DMS153 treated with DMSO at 0.1 percent for 48 hours (cell line): ENCODE measurements at regions not wholly inside any gene's neighbourhood (a gene's known extent, or its start where the extent isn't known, plus 50 kb on each side); places are given as distances from the start of the nearest gene placed in this dataset.
"Not testable (repeated sequence)": the region's sequence is repeated elsewhere in the genome, so short reads cannot be mapped to it uniquely, and the experiment has no call there.

Experiments used
- DNase-seq: peaks from one replicate; lab custom pipeline; 2025; ENCODE audit not compliant: unreplicated experiment; lab: John Stamatoyannopoulos, UW

- DNase-seq = no peak
Measured at GRCh38 chr10:63773962-63774361, 252.8 kb downstream of the REEP3 start.

GRCh38 chr10:63780101-63780500 lies 258.9 kb downstream of the REEP3 start:
- no peak for DNase-seq

GRCh38 chr10:63781226-63781625 lies 260.0 kb downstream of the REEP3 start:
- DNase-seq = no peak

GRCh38 chr10:63783882-63784281 lies 262.7 kb downstream of the REEP3 start:
- DNase-seq = no peak

- no peak for DNase-seq
Measured at GRCh38 chr10:63788152-63788821, 267.1 kb downstream of the REEP3 start.

- DNase-seq = no peak
Measured at GRCh38 chr10:63795094-63795860, 274.1 kb downstream of the REEP3 start.

DNA sequence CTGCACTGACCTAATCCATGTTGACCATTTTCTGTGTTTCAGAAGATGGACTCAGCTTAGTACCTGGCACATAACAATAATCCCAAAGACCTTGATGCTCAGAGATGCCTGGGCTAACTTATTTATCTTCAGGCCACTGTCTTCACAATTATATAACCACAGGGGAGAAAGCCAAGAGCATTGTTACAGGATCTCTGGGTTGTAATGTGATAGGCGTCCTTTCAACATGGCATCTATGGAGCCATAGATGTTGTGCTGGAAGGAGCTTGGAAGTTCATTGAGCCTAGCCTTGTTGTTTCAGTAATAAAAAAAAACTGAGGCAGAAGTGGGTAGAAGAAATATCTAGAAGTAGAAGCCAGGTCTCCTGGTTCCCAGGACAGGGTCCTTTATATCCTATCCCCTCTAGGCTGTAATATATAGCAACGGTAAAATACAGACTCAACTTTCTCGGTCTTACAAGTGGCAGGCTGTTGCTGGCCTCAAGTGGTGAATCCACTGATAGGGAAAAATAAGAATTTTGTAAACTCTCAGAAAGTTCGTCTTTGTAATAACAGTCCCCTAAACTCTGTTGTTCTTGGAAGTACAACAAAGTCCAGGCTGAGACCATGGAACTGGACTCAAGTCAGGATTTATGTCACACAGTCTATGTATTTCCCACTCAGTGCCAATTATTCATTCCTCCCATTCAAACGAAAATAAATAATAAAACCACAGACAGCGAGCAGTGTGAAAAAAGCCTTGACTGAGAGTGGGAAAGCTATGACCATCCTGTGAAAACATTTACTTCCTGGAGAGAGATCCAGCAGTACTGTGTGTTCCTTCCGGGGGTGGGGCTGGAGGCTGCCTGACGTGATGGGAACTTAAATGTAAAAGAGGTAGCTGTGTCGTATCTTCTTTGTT lies 277.6 kb downstream of the REEP3 start:
- DNase-seq = peak; percentile 1

DNA sequence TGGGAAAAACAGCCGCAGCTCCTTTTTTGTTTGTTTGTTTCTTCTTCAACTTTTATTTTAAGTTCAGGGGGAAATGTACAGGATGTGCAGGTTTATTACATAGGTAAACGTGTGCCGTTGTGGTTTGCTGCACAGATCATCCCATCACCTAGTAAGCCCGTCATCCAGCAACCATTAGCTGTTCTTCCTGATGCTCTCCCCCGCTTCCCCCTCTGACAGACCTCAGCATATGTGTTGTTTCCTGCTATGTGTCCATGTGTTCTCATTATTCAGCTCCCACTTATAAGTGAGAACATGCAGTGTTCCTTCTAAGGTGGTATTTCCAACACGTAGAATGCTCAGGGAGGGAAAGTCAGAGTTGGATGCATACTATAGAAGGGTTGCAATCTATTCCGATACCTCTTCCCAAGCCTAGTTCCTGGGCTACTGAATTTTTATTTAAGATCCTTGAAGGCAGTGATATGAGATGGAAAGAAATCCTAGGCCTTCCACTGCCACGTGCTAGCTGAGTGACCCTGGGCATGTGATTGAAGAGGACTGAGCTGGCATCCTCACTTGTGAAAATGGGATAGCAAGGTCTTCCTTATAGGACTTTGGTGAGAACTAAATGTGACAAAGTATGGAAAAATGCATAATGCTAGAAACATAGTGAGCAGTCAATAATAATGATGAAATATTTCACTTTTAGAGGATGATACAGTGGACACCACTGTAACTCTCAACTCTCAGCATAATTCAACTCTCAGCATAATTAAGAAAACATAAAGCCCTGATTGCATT lies 278.5 kb downstream of the REEP3 start:
- DNase-seq = no peak

DNA sequence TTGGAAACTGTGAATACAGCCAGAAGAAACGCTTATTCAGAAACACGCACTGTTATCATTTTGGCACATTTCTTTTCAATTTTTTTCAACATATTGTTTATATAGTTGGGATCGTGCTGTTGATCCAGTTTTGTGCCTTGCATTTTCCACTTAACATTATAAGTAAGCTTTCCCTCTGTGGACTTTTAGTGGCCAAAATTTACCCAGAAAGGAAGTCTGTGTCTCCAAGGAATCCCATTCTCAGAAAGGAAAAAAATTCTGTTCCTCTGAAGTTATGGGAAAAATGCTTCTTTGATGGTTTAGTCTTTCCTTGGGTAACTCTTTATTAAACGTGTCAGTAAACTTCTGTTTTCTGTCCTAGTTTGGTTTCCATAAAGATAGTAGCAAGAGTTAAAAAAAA lies 280.0 kb downstream of the REEP3 start:
- DNase-seq = no peak

DNA sequence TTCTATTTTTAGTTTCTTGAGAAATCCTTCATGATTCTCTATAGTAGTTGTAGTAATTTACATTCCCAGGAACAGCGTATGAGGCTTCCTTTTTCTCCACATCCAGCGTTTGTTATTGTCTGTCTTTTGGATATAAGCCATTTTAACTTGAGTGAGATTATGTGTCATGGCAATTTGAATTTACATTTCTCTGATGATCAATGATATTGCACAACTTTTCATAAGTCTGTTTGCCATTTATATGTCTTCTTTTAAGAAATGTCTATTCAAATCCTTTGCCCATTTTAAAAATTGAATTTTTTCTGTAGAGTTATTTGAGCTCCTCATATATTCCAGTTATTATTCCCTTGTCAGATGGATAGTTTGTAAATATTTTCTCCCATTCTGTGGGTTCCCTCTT lies 285.1 kb downstream of the REEP3 start:
- no peak for DNase-seq

- no peak for DNase-seq
Measured at GRCh38 chr10:63812501-63812900, 291.3 kb downstream of the REEP3 start.

DNA sequence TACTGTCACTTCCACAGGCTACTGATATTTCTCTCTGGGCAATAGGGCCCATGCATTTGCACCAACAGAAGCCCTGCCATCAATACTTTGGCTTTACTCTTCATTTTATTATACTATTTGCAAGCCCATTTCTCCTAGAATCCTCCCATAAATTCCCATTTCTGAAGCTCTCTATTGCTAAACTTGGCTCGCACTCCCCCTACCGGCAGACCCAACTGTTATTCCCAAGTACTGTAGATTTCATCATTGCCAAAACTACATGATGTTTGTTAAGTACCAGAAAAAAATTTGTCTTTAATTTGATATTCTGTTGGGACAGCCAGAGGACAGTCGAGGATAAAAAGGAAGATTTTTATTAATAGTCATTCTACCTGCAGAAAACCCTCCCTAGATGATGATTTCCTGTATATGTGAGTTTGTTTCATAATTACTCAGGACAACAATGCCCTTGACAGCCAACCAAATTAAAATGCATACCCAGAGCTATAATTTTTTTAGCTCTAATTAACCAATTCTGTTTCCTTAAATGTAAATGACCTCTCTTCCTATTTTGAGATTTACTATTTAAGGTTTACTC lies 298.6 kb downstream of the REEP3 start:
- DNase-seq = peak; percentile 64

DNA sequence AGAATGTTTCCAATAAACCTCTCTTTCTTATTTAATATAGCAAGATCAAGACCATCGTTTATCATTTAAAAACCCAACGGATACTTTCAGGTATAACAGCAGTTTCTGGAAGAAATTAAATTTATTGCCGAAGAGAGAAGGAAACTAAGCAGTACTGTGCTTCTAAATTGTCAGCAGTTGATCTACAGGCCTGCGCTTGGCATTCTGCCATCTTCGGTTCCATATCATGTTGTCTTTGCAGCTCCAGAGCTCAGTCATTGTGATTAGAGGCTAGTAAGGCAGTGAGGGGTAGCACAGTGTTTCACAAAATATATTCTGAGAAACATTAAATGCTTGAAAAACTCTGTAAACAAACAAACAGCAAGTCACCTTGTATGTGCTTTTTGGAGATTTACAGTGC lies 301.3 kb downstream of the REEP3 start:
- DNase-seq = no peak

- no peak for DNase-seq
Measured at GRCh38 chr10:63825111-63825510, 303.9 kb downstream of the REEP3 start.

DNA sequence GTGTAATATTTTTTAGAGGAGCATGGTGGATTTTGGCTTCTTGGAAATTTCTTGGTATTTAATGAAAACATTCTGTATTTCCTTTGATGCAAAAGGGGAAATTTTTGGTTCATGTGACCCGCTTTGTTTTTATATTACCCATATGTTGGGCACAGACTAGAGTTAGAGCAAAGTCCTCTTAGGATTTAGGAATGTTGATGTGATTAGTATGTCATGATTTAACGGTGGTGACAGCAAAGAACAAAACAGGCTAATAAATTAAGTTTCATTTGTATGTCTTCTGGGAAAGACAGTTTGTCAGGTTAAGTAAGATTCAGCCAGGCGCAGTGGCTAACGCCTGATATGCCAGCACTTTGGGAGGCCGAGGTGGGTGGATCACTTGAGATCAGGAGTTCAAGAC lies 304.6 kb downstream of the REEP3 start:
- no peak for DNase-seq

- DNase-seq = not testable (repeated sequence)
Measured at GRCh38 chr10:63827018-63827417, 305.8 kb downstream of the REEP3 start.

DNA sequence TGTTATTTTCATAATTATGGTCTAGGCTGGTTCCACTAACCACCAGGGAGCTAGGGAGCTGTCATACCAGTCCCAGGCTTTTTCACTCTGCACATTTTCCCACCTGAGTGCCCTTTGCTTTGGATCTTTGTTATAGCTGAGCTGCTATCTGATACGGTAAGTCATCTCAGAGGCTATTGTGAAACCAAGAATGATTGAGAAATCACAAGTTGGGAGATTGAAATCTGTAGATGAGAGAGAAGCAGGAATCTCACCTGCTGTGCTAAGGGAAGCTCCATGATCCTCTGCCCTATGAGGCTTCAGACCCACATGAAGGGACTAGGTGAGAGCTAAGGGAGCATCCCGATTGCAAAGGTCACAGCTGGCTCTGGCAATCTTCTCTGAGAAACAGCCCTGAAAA lies 307.8 kb downstream of the REEP3 start:
- DNase-seq = no peak

- DNase-seq = no peak
Measured at GRCh38 chr10:63829573-63830149, 308.5 kb downstream of the REEP3 start.

DNA sequence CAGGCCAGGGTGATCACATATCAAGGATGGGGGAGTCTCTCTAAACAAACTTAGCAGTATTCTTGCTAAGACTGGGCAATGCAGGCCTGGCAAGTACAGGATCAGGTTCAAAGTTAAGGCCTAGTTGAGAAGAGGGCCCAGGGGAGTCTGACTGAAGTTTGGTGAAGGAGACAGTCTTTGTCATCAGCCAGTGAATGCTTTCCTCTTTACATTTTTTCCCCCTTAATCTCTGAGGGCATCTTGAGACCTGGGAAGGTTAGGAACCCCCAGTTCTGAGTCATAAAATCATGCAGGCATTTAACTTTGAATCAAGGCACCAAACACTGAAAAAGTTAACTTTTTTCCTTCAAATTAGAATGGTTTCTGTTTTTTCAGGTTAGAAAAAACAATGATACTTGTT lies 311.5 kb downstream of the REEP3 start:
- no peak for DNase-seq

GRCh38 chr10:63833411-63834060 lies 312.3 kb downstream of the REEP3 start:
- DNase-seq = no peak
